Right renal cortex interstitium (tissue), 3 donors: ENCODE measurements at regions not wholly inside any gene's neighbourhood (a gene's known extent, or its start where the extent isn't known, plus 50 kb on each side); places are given as distances from the start of the nearest gene placed in this dataset.

ENCODE experiments used
- DNase-seq, 3 donors: peaks; one replicate each; pipeline ENCODE4 v3.0.0-alpha.2; 2013; ENCODE audit warnings: low read depth in 3 of 3, low spot score in 2 of 3

DNA sequence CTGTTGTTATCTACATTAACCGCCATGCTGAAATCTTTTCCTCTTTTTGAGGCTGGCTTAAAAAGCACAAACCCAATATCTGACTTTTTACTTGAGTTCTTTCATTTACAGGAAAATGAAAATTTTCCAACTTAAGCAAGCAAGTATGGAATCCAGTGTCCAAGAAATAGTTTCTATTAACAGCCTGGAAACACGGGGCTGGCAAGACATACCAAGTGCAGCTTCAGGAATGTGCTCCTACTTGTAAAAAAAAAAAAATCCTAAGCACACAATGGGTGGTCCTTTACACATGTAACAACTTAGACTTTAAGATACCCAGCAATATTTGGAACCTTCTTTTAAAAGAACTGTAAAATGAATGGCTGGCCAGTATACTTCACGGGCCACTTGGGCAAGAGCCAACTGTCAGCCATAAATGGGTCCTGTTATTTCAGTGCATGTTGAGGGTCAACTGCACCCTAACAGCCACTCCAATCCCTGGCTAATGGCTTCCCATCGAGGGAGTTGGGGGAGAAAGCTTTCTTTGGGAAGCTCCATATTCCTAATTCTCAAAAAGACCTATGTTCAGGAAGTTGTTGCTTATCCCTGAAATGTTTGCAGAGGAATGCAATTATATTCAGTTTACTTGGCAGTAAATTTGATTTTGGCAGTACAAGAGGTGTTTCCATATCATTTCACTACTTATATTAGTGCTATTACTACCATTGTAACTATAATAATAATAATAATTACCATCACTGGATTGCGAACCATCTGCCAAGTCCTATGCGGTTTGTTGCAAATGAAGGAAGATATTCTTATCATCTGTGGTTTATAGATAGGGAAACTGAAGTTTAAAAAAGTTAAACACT is 236.4 kb upstream of the TMEM72 start:
- DNase-seq = no peak

DNA sequence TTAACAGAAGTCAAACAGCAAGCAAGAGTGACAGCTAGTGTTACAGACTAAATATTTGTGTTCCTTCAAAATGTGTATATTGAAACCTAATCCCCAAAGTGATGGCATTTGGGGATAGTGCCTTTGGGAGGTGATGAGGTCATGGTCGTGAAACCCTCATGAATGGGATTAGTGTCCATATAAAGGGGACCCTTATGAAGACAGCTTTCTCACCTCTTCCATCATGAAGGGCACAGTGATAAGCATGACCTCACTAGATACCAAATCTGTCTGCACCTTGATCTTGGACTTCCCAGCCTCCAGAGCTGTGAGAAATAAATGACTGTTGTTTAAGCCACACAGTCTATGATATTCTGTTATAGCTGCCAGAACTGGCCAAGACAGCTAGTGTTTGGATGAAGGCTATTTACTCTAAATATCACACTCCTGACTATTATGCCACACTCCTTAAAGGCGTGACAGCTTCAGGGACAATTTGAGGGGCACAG is 235.7 kb upstream of the TMEM72 start:
- no peak for DNase-seq

DNA sequence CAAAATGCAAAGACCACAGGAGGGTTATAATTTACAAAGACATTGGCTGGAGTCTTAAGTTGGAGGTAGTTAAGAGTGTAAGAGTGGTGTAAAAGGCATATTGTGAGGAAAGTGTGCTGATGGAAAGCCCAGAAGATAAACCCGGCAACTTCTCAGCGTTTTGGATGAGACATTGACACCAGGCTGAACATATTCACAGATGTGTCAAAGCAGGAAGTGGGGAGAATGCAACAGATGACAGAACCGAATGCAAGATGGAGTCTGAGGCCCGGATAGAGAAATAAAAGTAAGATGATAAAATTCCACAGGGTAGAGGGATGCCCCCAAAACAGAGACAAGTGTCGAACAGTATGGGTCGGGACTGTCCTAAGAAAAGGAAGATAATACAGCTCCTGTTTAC is 230.4 kb upstream of the TMEM72 start:
- DNase-seq = no peak

DNA sequence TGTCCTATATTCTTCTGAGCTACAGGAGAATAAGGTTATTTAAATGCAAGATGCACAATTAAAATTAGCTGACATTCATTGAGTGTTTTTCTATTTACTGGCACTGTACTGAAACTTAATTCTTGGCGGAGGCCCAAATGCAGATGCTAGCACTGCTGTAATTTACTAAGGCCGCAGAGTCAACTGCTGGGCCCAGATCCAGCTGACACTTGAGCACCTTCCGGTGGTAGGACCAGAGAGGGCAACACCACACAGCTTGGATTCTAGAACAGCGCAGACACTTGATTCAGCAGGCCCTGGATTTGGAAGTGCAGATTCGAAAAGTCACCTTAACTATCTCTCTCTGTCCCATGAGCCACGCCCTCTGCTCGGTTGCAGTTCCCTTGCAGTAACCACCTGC is 228.6 kb upstream of the TMEM72 start:
- DNase-seq = no peak

DNA sequence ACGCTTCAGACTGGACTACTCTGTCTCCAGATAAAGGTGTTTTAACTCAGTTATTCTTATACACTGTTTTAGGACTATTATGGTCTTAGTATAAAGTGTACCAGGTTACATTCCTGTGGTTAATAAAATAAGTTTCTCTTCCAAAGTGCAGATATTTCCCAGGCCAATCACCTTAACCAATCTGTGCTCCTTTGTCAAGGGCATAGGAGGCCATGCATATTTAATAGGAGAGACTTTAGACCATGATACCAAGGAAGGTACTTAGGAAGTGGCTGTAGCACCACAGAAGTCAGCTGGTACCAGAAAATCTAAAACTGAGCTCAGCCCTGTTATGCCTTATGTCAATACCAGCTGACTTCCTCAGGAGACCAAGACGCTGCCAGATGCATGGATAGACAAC is 226.5 kb upstream of the TMEM72 start:
- no peak for DNase-seq

DNA sequence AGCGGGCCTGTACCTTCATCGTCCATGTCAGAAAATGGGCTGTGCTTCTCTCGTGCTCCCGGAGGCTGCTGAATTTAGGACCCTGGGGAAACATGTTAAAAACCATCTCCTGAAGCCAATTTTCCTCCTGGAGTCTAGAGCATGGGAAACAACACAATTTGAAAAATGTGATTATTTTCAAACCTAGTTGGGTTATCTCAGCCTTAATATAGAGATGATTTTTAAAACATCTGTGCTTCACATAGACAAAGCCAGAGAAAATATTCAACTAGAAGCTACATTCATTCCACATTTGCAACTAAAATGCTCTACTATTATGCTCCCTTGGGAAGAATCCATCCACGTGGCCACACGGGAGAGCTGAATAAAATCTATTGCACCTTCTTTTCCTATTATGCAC is 225.9 kb upstream of the TMEM72 start:
- DNase-seq = no peak

DNA sequence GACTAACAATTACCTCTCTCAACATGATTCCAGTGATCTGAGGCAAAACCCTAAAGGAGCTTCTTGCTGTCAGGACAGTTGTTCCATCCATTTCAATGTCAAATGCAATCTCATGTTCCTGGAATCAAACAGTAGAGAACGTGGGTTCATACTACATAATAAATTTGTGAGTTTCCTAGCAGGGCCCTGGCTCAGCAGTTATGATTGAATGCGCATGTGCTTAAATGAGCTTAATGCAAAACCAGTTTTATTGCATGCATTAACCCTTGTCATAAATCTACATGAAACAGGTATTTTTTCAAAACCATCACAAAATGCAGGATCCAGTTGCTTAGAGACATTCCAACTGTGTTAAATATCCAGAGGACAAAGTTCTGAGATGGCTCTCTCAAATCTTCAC is 225.4 kb upstream of the TMEM72 start:
- DNase-seq = no peak

DNA sequence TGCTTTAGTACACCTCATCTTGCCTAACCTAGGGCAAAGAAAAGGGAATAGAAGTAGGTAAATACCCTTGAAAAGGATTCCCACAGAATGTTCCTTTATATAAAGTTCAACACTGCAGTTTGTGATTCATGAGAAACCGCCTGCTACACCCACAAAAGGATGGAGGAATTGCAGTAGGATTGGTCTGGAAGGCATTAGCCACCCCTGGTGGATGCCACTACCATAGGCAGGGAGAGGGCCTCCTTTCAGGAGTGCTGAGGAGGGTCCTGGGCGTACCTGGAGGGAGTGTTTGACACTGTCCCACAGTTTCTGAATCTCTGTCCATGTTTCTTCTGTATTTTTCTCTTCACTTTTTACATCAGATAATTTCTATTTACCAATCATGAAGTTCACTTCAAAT is 221.8 kb upstream of the TMEM72 start:
- DNase-seq = no peak

DNA sequence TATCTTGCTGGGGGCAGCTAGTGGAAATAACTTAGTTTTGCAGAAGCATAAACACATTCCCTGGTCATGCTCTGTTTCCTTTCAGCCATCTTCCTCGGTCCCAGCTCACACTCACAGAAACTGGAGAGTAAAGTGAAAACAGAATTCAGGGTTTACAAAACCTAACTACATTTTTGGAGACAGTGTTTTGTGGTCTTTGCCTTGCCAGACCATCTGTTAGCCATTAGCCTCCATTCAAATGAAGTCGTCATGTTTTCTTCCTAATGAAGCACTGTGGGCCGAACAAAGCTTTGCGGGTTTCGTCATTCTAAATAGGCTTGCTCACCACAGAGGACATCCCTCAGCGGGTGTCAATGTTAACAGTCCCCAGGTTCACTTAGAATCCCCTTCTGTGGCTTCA is 214.6 kb upstream of the TMEM72 start:
- DNase-seq = no peak

DNA sequence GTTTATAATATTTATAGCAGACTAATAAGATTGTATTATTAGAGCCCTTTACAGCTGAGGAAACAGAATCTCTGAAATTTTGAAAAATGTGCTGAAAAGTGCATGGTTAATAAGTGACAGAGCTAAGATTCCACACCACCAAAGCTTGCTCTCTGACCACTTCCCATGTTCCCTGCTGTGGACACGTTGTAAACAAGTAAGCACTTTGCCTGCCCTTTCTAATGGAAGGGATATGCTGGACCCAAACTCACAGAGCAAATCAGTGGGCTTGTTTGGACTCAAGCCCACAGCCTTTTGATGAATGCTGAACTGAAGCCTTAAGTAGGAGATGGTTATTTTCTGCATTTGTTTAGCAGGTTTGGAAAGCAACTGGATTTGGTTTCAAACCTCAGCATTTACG is 214.0 kb upstream of the TMEM72 start:
- no peak for DNase-seq

DNA sequence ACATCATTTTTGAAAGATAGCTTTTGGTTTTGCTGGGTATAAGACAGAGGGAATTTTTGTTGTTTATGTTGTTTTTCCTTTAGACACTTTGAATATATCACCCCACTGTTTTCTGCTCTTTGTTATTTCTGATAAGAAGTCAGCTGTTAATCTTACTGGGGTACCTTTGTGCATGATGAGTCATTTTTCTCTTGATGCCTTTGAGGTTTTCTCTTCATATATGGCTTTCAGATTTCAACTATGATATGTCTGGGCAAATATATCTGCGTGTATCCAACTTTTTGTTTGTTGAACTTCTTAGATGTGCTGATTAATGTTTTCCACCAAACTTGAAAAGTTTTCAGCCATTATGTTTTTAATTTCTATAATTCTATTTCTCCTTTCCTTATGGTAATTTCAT is 208.6 kb upstream of the TMEM72 start:
- DNase-seq = no peak

DNA sequence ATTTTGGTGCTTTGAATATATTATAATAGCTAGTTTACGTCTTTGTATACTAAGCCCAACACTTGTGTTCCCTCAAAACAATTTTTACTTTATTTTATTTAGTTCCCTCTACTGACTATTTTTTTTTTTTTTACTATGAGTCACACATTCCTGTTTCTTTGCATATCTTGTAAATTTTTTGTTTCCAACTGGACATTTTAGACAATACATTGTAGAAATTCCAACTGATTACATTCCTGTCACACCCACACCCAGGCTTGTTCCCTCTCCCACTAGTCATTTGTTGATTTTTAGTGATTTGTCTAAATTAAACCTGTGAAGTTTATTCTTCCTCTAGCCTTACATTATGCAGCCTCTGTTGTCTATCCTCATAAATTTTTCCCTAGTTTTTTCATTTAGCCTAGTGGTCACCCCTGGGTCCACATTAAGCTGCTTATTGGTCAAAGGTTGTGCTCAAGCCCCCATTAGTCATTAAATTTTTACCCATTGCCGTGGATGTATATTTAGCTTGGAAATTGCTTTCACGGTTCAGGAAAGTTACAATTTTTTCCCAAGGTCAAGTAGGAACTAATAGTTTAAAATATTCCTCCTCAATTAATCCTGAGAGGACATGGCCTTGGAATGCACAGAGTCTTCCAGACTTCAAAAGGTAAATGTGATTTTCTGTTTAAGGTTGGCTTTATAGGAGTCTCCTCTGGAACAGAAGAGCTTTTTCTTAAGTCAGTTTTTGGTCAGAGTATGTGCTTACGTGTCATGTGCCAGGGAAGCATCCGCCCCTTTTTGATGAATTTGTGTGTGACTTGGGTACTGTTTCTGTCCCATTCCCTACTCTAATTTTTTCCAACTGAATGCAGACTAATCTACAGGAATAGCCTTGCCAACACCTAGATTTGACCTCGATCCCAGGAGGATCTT is 207.6 kb upstream of the TMEM72 start:
- DNase-seq = no peak

DNA sequence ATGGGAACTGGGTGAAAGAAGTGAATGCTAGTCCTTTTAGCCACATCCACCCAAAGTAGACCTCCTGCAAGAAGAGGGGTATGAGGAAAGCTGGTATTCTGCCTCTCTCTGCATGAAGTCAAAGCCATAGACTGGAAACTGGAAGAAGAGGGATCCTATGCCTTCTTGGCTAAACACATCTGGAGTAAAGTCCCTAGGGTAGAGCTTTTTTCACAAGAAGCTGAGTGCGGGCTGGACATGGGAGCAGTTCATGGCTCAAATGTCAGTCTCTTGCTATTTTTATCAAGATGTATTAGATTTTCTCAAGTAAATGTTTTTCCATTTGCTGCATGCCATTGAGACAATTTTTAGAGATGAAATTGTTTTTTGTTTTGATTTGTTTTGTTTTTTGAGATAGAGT is 206.5 kb upstream of the TMEM72 start:
- no peak for DNase-seq

DNA sequence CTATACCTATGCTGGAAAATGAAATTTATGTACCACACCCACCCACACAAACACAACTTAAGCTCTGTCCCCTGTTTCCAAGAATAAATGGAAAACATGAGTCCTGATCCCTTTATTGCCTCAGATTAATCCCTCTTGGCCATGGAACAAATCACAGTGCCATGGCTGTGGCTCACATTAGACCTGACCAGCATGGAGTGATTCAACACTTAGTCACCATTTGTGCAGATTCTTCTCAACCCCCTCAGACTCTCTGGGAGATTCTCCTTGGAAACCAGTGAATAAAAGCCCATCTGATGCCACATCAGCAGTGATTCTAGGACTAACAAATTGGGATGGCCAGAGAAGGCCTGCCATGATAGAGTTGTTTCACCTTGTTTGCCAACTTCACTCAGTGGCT is 204.4 kb upstream of the TMEM72 start:
- no peak for DNase-seq

DNA sequence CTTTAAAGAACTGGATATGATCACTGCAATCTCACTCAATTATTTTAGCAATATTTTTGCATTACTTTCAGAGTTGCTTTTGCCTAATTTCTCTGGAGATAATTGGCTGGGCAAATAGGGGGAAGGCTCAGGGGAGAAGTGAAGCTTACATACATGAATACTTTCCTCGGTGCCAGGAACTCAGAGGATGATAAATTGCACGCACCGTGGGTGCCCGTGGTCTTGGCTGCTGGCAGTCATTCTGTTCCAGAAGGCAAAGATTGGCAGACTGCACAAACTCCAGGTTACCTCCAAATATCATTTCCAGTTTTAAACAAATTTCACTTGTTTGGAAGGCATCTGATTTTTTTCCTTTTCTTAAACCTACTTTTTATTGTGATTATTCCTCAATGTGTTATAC is 197.8 kb upstream of the TMEM72 start:
- no peak for DNase-seq

DNA sequence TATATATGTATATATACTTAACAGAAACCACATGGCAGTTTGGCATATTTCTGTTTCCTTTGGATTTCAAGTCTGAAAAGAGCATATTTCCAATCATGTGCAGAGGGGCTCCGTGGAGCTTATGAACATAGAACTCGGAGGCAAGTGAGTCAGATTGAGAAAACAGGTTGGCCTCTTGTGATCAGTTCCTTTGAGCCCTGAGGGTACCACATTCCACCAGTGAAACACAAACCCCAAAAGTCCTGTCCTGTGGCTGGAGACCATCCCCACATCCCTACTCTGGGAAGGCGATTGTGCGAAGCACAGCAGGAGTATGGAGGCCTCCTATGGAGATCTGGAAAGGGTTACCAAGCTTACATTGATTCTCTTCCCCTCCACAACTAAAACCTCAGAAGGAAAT is 196.7 kb upstream of the TMEM72 start:
- no peak for DNase-seq

DNA sequence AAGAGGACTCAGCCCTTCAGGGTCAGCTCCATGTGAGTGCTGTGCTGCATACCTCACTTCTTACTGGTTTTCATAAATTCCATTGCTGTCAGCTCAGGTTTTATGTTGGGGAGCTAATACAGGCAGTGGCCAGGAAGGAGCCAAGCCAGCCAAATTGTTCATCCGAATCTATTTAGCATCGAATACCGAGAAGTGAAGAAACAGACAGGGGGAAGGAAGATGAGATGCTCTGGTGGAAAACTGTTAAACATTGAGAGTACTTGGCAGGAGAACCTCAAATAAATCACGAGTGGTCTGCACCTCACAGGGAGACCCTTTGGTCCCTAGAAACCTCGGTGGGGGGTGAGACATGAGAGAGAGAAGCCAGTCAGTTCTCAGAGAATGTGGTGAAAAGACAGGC is 196.0 kb upstream of the TMEM72 start:
- DNase-seq = no peak

DNA sequence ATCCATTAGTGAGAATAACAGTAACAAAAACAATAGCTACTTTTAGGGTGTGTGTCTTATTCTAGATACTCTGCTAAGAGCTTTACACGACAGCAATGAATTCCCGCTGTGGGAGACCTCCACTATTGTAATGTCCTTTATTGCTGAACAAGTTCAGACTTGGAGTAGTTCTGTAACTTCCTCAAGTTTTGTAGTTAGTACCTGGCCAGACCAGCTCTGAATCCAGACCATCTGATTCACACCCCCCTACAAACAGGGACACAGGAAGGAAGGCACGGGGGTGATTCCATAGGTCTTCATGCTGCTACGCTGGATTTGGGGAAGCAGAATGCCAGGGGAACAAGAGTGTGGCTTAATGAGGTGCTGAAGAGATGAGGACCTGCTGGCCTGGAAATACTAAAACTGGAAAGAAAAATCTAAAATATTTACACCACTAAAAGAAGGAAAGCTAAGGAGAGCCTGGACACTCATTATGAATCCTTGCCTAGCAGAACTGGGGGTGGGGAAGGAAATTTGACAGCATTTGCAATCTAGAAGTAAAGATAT is 194.6 kb upstream of the TMEM72 start:
- no peak for DNase-seq

DNA sequence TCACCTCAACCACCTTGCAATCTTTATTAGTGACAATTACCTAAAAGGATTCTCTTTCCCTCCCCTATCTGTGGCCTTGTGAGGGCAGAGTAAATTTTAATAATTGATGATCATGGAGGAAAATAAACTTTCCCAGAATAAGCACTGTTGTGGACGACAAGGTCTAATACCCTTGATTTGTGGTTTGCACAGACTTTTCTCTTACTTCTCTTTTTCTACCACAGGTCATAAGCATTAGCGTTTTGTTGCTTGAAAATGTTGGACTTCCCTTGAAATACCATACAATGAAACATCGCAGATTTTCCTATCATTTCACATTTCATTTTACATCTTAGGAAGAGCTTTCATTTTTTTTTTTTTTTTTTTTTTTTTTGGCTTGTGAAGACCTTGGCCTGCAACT is 188.1 kb upstream of the TMEM72 start:
- DNase-seq = no peak

DNA sequence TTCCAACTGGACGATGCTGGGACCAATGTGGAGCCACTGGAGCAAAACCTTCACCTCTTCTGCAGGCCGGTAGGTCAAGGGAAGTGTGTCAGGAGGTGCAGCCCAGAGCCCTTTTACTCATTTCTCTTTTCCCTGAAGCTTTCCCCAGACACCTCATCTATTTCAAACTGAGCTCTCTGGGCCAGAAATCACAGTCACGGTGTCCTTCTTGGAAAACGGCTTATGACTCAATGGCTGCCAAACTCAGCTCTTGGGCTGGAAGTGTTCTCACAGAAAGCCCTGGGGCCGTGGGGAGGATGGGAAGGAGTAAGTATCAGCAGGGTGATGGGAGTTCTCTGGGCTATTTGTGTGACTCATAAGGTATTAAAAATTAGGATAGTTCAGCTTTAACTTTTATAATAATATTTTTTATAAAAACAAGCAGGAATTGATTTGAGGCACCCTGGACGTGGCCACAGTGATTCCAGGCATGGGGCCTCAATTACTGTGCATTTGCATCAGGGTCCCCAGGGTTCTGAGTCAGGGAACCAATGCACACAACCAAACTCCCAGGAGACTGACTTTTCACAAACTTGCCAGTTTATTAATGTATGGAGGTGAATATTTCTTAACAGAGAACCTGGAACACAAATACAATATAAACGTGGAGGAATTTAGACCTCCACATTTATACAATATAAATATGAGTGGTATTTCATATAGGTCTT is 187.4 kb upstream of the TMEM72 start:
- DNase-seq = no peak
